Activated B cell treated with CpG ODN at 0.5 μM for 24 hours (primary cell): ENCODE measurements at regions not wholly inside any gene's neighbourhood (a gene's known extent, or its start where the extent isn't known, plus 50 kb on each side); places are given as distances from the start of the nearest gene placed in this dataset.

Source experiments
- ATAC-seq: fragments of 200-7000 bp; cut with Tn5 transposase; one replicate; pipeline ENCODE4 v1.10.0; 2021; ENCODE audit warnings: low read depth, mild to moderate bottlenecking, moderate library complexity
- CTCF ChIA-PET: fragments of 350-600 bp; sonication (Branson Sonifier 250); formaldehyde crosslinking; loops from one replicate; lab custom pipeline; 2021; ENCODE audit warnings: antibody characterized with exemption; lab: Charles Lee
- POLR2A ChIA-PET: fragments of 350-600 bp; sonication (Branson Sonifier 250); formaldehyde crosslinking; loops from one replicate; lab custom pipeline; 2021; ENCODE audit warnings: antibody characterized with exemption; lab: Charles Lee
- DNase-seq: peaks from one replicate; pipeline ENCODE4 v3.0.0; 2022
- H3K27ac Mint-ChIP-seq: one replicate; pipeline ENCODE4 v1.8.0; 2020; ENCODE audit warnings: mixed read lengths
- H3K27me3 Mint-ChIP-seq: one replicate; pipeline ENCODE4 v1.8.0; 2021; ENCODE audit warnings: mixed read lengths
- H3K36me3 Mint-ChIP-seq: one replicate; pipeline ENCODE4 v1.8.0; 2021; ENCODE audit warnings: low read depth, mixed read lengths
- H3K4me1 Mint-ChIP-seq: one replicate; pipeline ENCODE4 v1.8.0; 2021; ENCODE audit warnings: mixed read lengths
- H3K4me3 Mint-ChIP-seq: one replicate; pipeline ENCODE4 v1.8.0; 2020; ENCODE audit warnings: mild to moderate bottlenecking, mixed read lengths
- H3K9me3 Mint-ChIP-seq: one replicate; pipeline ENCODE4 v1.8.0; 2020; ENCODE audit warnings: mixed read lengths
- CTCF ChIP-seq: fragments of 200-600 bp; IDR thresholded peaks from one replicate; pipeline ENCODE4 v1.8.0; 2022; ENCODE audit warnings: antibody characterized with exemption, mild to moderate bottlenecking
- intact Hi-C: fragments of 100-400 bp; cut with micrococcal nuclease; formaldehyde crosslinking; loops from one replicate; pipeline ENCODE4 v1.15.1; 2024

DNA sequence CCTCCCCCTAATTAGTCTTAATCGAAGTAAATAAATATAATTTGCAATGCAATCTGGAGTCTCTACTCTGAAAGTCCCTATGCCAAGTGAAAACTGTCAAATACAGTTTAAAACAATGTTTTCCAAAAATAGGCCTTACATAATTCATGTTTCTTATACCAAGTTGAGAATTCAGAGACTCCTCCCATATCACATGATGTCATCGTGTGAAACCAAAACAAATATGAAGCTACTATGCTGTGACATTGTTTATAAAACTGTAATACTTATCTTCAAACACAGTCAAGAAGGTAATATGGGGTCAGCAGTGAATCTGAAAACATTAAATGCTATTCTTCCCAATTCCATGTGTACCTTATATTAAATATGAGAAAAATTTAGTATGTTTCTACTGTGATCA is 940.2 kb upstream of the FANCL start:
- ATAC-seq (no peak), DNase-seq (no peak)
- intact Hi-C loops: loop anchor here (5.0 kb wide), 2 partner anchors 1274 to 1424 kb away; no protein-coding TSS in a partner anchor
- ChIA-PET POLR2A (no interaction called here), CTCF (interaction anchor here (1.0 to 1.1 kb wide), 2 partner anchors 155 to 288 kb away, joined by 3 read pairs; no protein-coding TSS in a partner anchor)
- no peak for TF ChIP-seq CTCF
- H3K9me3 Mint-ChIP-seq: no peaks in the 10 kb centered on the region
- H3K27ac Mint-ChIP-seq: no peak overlapping the region
- H3K4me3 Mint-ChIP-seq: no peak overlapping the region
- no peaks in the 10 kb centered on the region for H3K36me3 Mint-ChIP-seq
- H3K27me3 Mint-ChIP-seq: peaks cover 5% of the 10 kb centered on the region
- peaks cover 28% of the 10 kb centered on the region for H3K4me1 Mint-ChIP-seq

- Mint-ChIP-seq H3K4me3 (no peak overlapping the region), H3K27me3 (peaks cover 5% of the 10 kb centered on the region), H3K36me3 (no peaks in the 10 kb centered on the region), H3K4me1 (peaks cover 24% of the 10 kb centered on the region), H3K9me3 (no peaks in the 10 kb centered on the region), H3K27ac (no peak overlapping the region)
- DNase-seq (no peak), ATAC-seq (no peak)
- no peak for TF ChIP-seq CTCF
- intact Hi-C loops: loop anchor here (5.0 kb wide), 2 partner anchors 1273 to 1423 kb away; no protein-coding TSS in a partner anchor
- ChIA-PET POLR2A (no interaction called here), CTCF (no interaction called here)
Measured at GRCh38 chr2:59180621-59181020, 939.5 kb upstream of the FANCL start.

GRCh38 chr2:59180111-59180510 is 939.0 kb upstream of the FANCL start:
- no peak for TF ChIP-seq CTCF
- no peak overlapping the region for H3K4me3 Mint-ChIP-seq

DNA sequence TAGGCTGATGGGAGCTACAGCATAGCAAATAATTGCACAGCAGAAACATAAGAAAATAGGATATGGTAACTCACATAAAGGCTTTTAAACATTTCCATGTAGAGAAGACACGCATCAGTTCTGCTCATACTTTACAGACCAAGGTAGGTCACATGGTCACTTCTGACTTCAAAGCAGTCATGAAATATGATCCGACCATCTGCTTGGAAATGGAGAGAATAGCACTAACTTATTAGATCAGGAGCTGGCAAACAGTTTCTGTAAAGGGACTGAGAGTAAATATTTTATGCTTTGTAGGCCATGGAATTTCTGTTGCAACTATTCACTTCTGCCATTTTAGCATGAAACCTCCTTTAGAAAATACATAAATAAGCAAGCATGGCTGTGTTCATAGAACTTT is 936.6 kb upstream of the FANCL start:
- POLR2A ChIA-PET: no interaction called here
- TF ChIP-seq CTCF: no peak
- no peaks in the 10 kb centered on the region for H3K36me3 Mint-ChIP-seq

More at GRCh38 chr2:59180111-59180510, 939.0 kb upstream of the FANCL start:
- intact Hi-C loops: loop anchor here (5.0 kb wide), 2 partner anchors 1273 to 1423 kb away; no protein-coding TSS in a partner anchor
- Mint-ChIP-seq H3K36me3 (no peaks in the 10 kb centered on the region), H3K4me1 (peaks cover 20% of the 10 kb centered on the region), H3K27me3 (peaks cover 5% of the 10 kb centered on the region), H3K9me3 (no peaks in the 10 kb centered on the region), H3K27ac (no peak overlapping the region)
- ATAC-seq: no peak
- DNase-seq: no peak
- POLR2A ChIA-PET: no interaction called here
- CTCF ChIA-PET: no interaction called here

DNA sequence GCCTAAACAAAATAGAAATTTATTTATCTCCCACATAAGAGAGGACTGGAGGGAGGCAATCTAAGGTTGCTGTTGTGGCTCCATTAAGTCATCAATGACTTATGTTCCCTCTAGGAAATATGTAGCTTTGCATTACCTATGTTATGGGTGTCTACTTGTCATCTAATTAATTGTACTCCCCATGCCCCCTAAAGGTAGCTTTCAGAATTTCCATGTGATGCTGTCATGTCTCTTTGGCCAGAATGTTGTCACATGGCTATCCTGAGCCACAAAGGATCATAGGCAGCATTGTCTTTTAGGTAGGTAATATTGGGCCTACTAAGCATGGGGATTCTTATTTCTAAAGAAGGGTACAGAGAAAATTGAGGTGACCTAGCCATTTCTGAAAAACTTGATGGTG is 935.6 kb upstream of the FANCL start:
- intact Hi-C loops: no loop called here
- no peak overlapping the region for H3K4me3 Mint-ChIP-seq
- DNase-seq (no peak), ATAC-seq (no peak)
- H3K27me3 Mint-ChIP-seq: peaks cover 8% of the 10 kb centered on the region
- no peaks in the 10 kb centered on the region for H3K4me1 Mint-ChIP-seq
- ChIA-PET POLR2A (interaction anchor here (0.5 kb wide), 1 partner anchor 1373 kb away, joined by 3 read pairs; no protein-coding TSS in a partner anchor), CTCF (no interaction called here)
- H3K9me3 Mint-ChIP-seq: no peaks in the 10 kb centered on the region
- H3K27ac Mint-ChIP-seq: no peak overlapping the region
- no peak for TF ChIP-seq CTCF
- no peaks in the 10 kb centered on the region for H3K36me3 Mint-ChIP-seq

More for the DNA sequence above, 936.6 kb upstream of the FANCL start:
- no peak overlapping the region for H3K27ac Mint-ChIP-seq
- H3K4me1 Mint-ChIP-seq: no peaks in the 10 kb centered on the region
- intact Hi-C loops: no loop called here
- peaks cover 8% of the 10 kb centered on the region for H3K27me3 Mint-ChIP-seq
- no peaks in the 10 kb centered on the region for H3K9me3 Mint-ChIP-seq
- CTCF ChIA-PET: no interaction called here
- DNase-seq: no peak
- no peak for ATAC-seq
- H3K4me3 Mint-ChIP-seq: no peak overlapping the region
